HCT116 (cell line): ENCODE measurements at regions not wholly inside any gene's neighbourhood (a gene's known extent, or its start where the extent isn't known, plus 50 kb on each side); places are given as distances from the start of the nearest gene placed in this dataset.

Source experiments
- ATAC-seq: fragments of 200-7000 bp; cut with Tn5 transposase; 2 replicates; pipeline ENCODE4 v1.9.1; 2020; ENCODE audit warnings: mild to moderate bottlenecking, moderate library complexity
- BruUV-seq: library from RNA; stranded (reverse); fragments of 400-500 nt; replicated peaks from 2 replicates; lab custom pipeline; 2021; lab: Mats Ljungman, UMichigan
- CTCF ChIA-PET: fragments of 300-600 bp; sonication (Branson Sonifier 250); formaldehyde crosslinking; loops from one replicate; lab custom pipeline; 2021; ENCODE audit warnings: antibody characterized with exemption; lab: Charles Lee
- POLR2A ChIA-PET: fragments of 300-600, 350-600 bp; sonication (Branson Sonifier 250); formaldehyde crosslinking; loops from one replicate; lab custom pipeline; 2021; ENCODE audit warnings: antibody characterized with exemption; lab: Charles Lee
- RAD21 ChIA-PET, 2 experiments: fragments of 300-600 bp; sonication (Branson Sonifier 250); formaldehyde crosslinking; loops; one replicate each; lab custom pipeline; 2023; ENCODE audit warnings: low total read pairs in 2 of 2; ENCODE audit not compliant: uncharacterized antibody in 2 of 2, unreplicated experiment in 2 of 2, low non-redundant PET in 1 of 2; lab: Charles Lee
- DNase-seq: peaks from one replicate; pipeline ENCODE4 v3.0.0-alpha.2; 2010; ENCODE audit warnings: low read depth, low spot score
- H2AFZ ChIP-seq: fragments of 200-600 bp; shearing (Covaris generic), sonication (generic); 2 replicates; pipeline ENCODE4 v1.6.1; 2017; ENCODE audit warnings: low read depth, mixed run types, mixed read lengths, antibody characterized with exemption, low read length; ENCODE audit not compliant: poor library complexity, severe bottlenecking
- H3K27ac ChIP-seq: 2 replicates; pipeline ENCODE4 v1.5.1; 2012; ENCODE audit warnings: low read depth, low read length
- H3K27me3 ChIP-seq: fragments of 200-600 bp; sonication (generic); 2 replicates; pipeline ENCODE4 v1.6.1; 2016; ENCODE audit warnings: mixed run types, low read length, mixed read lengths; ENCODE audit not compliant: insufficient read depth
- H3K36me3 ChIP-seq, 2 experiments: fragments of 200-500 bp in 1 of 2; fragments of 200-600 bp in 1 of 2; sonication (Bioruptor generic) in 1 of 2; sonication (generic) in 1 of 2; 2 replicates each; pipeline versions ENCODE4 v1.5.1 to v1.6.1; 2014 to 2016; ENCODE audit warnings: low read length in 2 of 2, inconsistent platforms in 1 of 2, mixed read lengths in 1 of 2, mixed run types in 1 of 2; ENCODE audit not compliant: insufficient read depth in 2 of 2, control insufficient read depth in 1 of 2
- H3K4me1 ChIP-seq, 2 experiments: fragments of 200-600 bp in 1 of 2; sonication (generic) in 1 of 2; 2 replicates each; pipeline versions ENCODE4 v1.5.1 to v1.6.1; 2012 to 2017; ENCODE audit warnings: low read length in 2 of 2, inconsistent platforms in 1 of 2, mild to moderate bottlenecking in 1 of 2, mixed read lengths in 1 of 2, mixed run types in 1 of 2, moderate library complexity in 1 of 2; ENCODE audit not compliant: insufficient read depth in 2 of 2, control insufficient read depth in 1 of 2
- H3K4me2 ChIP-seq: fragments of 200-600 bp; sonication (generic); 2 replicates; pipeline ENCODE4 v1.6.1; 2017; ENCODE audit warnings: mixed run types, low read length, mixed read lengths
- H3K4me3 ChIP-seq, 2 experiments: fragments of 200-600 bp in 1 of 2; sonication (generic) in 1 of 2; replicated peaks in 1 of 2; 2 replicates each; pipeline ENCODE4 v1.5.1; 2011 to 2016; ENCODE audit warnings: low read length in 2 of 2, control low read depth in 1 of 2, low read depth in 1 of 2, mild to moderate bottlenecking in 1 of 2, mixed read lengths in 1 of 2, mixed run types in 1 of 2
- H3K79me2 ChIP-seq: fragments of 200-600 bp; sonication (generic); 2 replicates; pipeline ENCODE4 v1.6.1; 2017; ENCODE audit warnings: mild to moderate bottlenecking, mixed run types, low read length, moderate library complexity, mixed read lengths; ENCODE audit not compliant: insufficient read depth
- H3K9ac ChIP-seq: fragments of 200-600 bp; sonication (generic); 2 replicates; pipeline ENCODE4 v1.6.1; 2016; ENCODE audit warnings: low read length, mixed read lengths
- H3K9me2 ChIP-seq: fragments of 200-600 bp; sonication (generic), shearing (Covaris generic); 2 replicates; pipeline ENCODE4 v1.6.1; 2017; ENCODE audit warnings: mixed run types, mild to moderate bottlenecking, moderate library complexity; ENCODE audit not compliant: insufficient read depth
- H3K9me3 ChIP-seq, 2 experiments: fragments of 200-500 bp in 1 of 2; fragments of 200-600 bp in 1 of 2; sonication (Bioruptor generic) in 1 of 2; sonication (generic) in 1 of 2; 2 replicates each; pipeline ENCODE4 v1.6.1; 2014 to 2017; ENCODE audit warnings: low read length in 2 of 2, mixed read lengths in 2 of 2, inconsistent platforms in 1 of 2, low read depth in 1 of 2, mild to moderate bottlenecking in 1 of 2, mixed run types in 1 of 2, moderate library complexity in 1 of 2; ENCODE audit not compliant: control insufficient read depth in 1 of 2, insufficient read depth in 1 of 2
- H4K20me1 ChIP-seq: fragments of 200-600 bp; sonication (generic), shearing (Covaris generic); 2 replicates; pipeline ENCODE4 v1.6.1; 2017; ENCODE audit warnings: mixed run types, mild to moderate bottlenecking, moderate library complexity; ENCODE audit not compliant: insufficient read depth
- CBX3 ChIP-seq: IDR thresholded peaks from 2 replicates; pipeline ENCODE4 v1.6.1; 2012; ENCODE audit warnings: low read depth
- CTCF ChIP-seq, 3 experiments: fragments of 200-600 bp in 1 of 3; sonication (generic) in 1 of 3; IDR thresholded peaks in 2 of 3; conservative IDR thresholded peaks in 1 of 3; 2 replicates each; pipeline ENCODE4 v1.5.1; 2012 to 2017; ENCODE audit warnings: low read depth in 2 of 3, low read length in 2 of 3, antibody characterized with exemption in 1 of 3, borderline replicate concordance in 1 of 3, control low read depth in 1 of 3, mild to moderate bottlenecking in 1 of 3, mixed read lengths in 1 of 3, mixed run types in 1 of 3, moderate library complexity in 1 of 3; ENCODE audit not compliant: insufficient read depth in 1 of 3
- EGR1 ChIP-seq: IDR thresholded peaks from 2 replicates; pipeline ENCODE4 v1.6.1; 2012; ENCODE audit warnings: low read depth
- JUND ChIP-seq: IDR thresholded peaks from 2 replicates; pipeline ENCODE4 v1.6.1; 2012
- MAX ChIP-seq: IDR thresholded peaks from 2 replicates; pipeline ENCODE4 v1.6.1; 2012
- REST ChIP-seq: IDR thresholded peaks from 2 replicates; pipeline ENCODE4 v1.6.1; 2012; ENCODE audit warnings: low read depth
- SIN3A ChIP-seq: IDR thresholded peaks from 2 replicates; pipeline ENCODE4 v1.6.1; 2012; ENCODE audit warnings: low read depth
- SP1 ChIP-seq: IDR thresholded peaks from 2 replicates; pipeline ENCODE4 v1.6.1; 2012; ENCODE audit warnings: low read depth
- ZNF274 ChIP-seq: fragments of 200-500 bp; sonication (Bioruptor generic); IDR thresholded peaks from 2 replicates; pipeline ENCODE4 v1.6.1; 2014; ENCODE audit warnings: mild to moderate bottlenecking, low read depth, low read length, inconsistent platforms
- intact Hi-C: fragments of 100-400 bp; cut with micrococcal nuclease; formaldehyde crosslinking; loops from 2 replicates; pipeline ENCODE4 v1.10.0; 2022

DNA sequence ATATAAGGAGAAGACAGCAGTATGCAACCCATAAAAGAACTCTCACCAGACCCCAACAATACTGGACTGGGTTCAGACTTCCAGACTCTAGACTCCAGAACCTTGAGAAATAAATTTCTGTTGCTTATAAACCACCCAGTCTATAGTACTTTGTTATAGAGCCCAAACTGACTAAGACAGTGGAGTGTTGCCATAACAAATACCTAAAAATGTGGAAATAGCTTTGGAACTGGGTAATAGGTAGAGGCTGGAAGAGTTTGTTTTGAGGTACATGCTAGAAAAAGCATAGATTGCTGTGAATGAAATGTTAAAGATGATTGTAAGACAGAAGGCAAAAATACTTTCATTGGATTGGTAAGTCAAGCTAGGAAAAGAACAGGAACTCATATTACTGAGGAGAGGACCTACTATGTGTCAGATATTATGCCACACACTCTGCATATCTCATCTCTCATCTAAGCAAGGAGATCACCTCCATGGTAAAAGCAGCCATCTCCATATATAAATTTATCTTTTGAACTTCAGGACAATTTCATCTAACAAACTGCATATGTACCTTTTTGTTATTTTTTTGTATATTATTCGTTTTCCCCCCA, 67.4 kb upstream of the FNDC3B start:
- TF ChIP-seq SP1 (no peak), ZNF274 (no peak), JUND (no peak), CTCF (IDR thresholded peaks at IDR 0.05 in 2 of 3, conservative IDR thresholded peaks at IDR 0.05 in 1 of 3; ENCODE audit: borderline replicate concordance in 1 of 3, insufficient read depth in 1 of 3, low read depth in 2 of 3, low read length in 2 of 3) (no peak), CBX3 (no peak), SIN3A (no peak), REST (no peak), EGR1 (no peak), MAX (no peak)
- TF ChIP-seq, all 23 proteins: peak for 0
- Histone ChIP-seq H3K9me2 (no peaks in the 10 kb centered on the region), H2AFZ (no peak overlapping the region), H3K27me3 (no peaks in the 10 kb centered on the region), H3K27ac (no peak overlapping the region), H4K20me1 (no peaks in the 10 kb centered on the region), H3K36me3 (no peaks in the 10 kb centered on the region), H3K4me3 (no peak overlapping the region), H3K79me2 (no peaks in the 10 kb centered on the region), H3K9me3 (no peaks in the 10 kb centered on the region), H3K9ac (no peak overlapping the region), H3K4me1 (peaks cover 6% of the 10 kb centered on the region in 2 experiments; a peak in 3 of 4 replicates), H3K4me2 (no peak overlapping the region)
- intact Hi-C loops: loop anchor here (10.0 kb wide), 1 partner anchor 183 kb away; no protein-coding TSS in a partner anchor
- ChIA-PET RAD21 (no interaction called here), CTCF (no interaction called here), POLR2A (no interaction called here)
- ATAC-seq: no peak
- DNase-seq: no peak
- no TSS peak for BruUV-seq
